Limb (tissue), 2 donors: ENCODE measurements at regions not wholly inside any gene's neighbourhood (a gene's known extent, or its start where the extent isn't known, plus 50 kb on each side); places are given as distances from the start of the nearest gene placed in this dataset.

Experiments used
- DNase-seq, 2 donors: peaks; one replicate each; pipeline ENCODE4 v3.0.0-alpha.2; 2016; ENCODE audit errors: extremely low spot score in 2 of 2

- no peak for DNase-seq
These were observed 780.2 kb upstream of the SLITRK1 start for GRCh38 chr13:84662491-84662890.

GRCh38 chr13:84661718-84662117 is 779.4 kb upstream of the SLITRK1 start:
- no peak for DNase-seq

GRCh38 chr13:84659359-84659661 is 777.0 kb upstream of the SLITRK1 start:
- no peak for DNase-seq

- DNase-seq = no peak
These were observed 776.5 kb upstream of the SLITRK1 start for GRCh38 chr13:84658491-84659358.

GRCh38 chr13:84655677-84656076 is 773.4 kb upstream of the SLITRK1 start:
- DNase-seq = no peak

- no peak for DNase-seq
These were observed 772.5 kb upstream of the SLITRK1 start for GRCh38 chr13:84654654-84655275.

- no peak for DNase-seq
These were observed 771.8 kb upstream of the SLITRK1 start for GRCh38 chr13:84653915-84654534.

GRCh38 chr13:84651705-84652104 is 769.4 kb upstream of the SLITRK1 start:
- no peak for DNase-seq

- DNase-seq = no peak
These were observed 769.0 kb upstream of the SLITRK1 start for GRCh38 chr13:84651288-84651687.

GRCh38 chr13:84649853-84650252 is 767.6 kb upstream of the SLITRK1 start:
- no peak for DNase-seq

GRCh38 chr13:84648069-84648640 is 765.9 kb upstream of the SLITRK1 start:
- DNase-seq = peak in 1 of 2 donors; percentile 37

GRCh38 chr13:84646957-84647356 is 764.7 kb upstream of the SLITRK1 start:
- DNase-seq = no peak

GRCh38 chr13:84645196-84646012 is 763.1 kb upstream of the SLITRK1 start:
- no peak for DNase-seq

- DNase-seq = no peak
These were observed 759.2 kb upstream of the SLITRK1 start for GRCh38 chr13:84641491-84641890.

GRCh38 chr13:84640691-84641090 is 758.4 kb upstream of the SLITRK1 start:
- DNase-seq = no peak

GRCh38 chr13:84630476-84630875 is 748.2 kb upstream of the SLITRK1 start:
- DNase-seq = no peak

- no peak for DNase-seq
These were observed 734.6 kb upstream of the SLITRK1 start for GRCh38 chr13:84616864-84617263.

- DNase-seq = no peak
These were observed 727.4 kb upstream of the SLITRK1 start for GRCh38 chr13:84609716-84610115.

GRCh38 chr13:84607261-84608013 is 725.2 kb upstream of the SLITRK1 start:
- DNase-seq = peak; percentile 24 to 40

GRCh38 chr13:84606616-84607015 is 724.3 kb upstream of the SLITRK1 start:
- no peak for DNase-seq

- no peak for DNase-seq
These were observed 723.7 kb upstream of the SLITRK1 start for GRCh38 chr13:84605927-84606326.
